ENCODE measurements at regions not wholly inside any gene's neighbourhood (a gene's known extent, or its start where the extent isn't known, plus 50 kb on each side); places are given as distances from the start of the nearest gene placed in this dataset.
A peak's percentile ranks its signal among the peaks of the same experiment; 100 is the strongest.
"Not testable (repeated sequence)": the region's sequence is repeated elsewhere in the genome, so short reads cannot be mapped to it uniquely, and the experiment has no call there.

DNA sequence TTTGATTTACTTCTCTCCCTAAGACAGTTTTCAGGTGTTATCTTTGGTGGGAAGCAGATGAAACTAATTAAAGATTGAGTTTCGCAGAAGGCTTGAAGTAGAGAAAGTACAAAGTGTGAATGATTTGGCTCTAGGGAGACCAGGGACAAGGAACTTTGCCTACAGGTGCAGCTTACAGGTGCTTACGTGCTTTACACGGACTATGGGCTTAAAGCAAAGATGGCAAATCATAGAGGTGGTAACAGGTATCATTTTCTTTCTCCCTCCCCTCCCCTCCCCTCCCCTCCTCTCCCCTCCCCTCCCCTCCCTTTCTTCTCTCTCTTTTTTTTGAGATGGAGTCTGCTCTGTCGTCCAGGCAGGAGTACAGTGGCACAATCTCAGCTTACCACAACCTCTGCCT is 136.3 kb downstream of the SLC35B3 start:
- Mint-ChIP-seq H3K36me3 (ENCODE audit: insufficient read depth in 1 of 3, low read depth in 3 of 3) (no peaks in the 10 kb centered on the region; a peak in 1 of 7 replicates), H3K27me3 (ENCODE audit: low read depth) (no peaks in the 10 kb centered on the region; the same call in 1 of the 2 replicates), H3K27ac (no peak overlapping the region), H3K9me3 (peaks cover 3 to 4% of the 10 kb centered on the region in 2 experiments; a peak in 1 of 5 replicates), H3K4me1 (peaks cover 0 to 2% of the 10 kb centered on the region in 2 experiments; a peak in 2 of 4 replicates), H3K4me3 (no peak overlapping the region)
- no peak overlapping the region for H2BK120ac ChIP-seq (ENCODE audit: low read depth, low read length, poor library complexity, severe bottlenecking)
- no peaks in the 10 kb centered on the region for H3K23me2 ChIP-seq (ENCODE audit: insufficient read length, low read depth, low read length, poor library complexity, severe bottlenecking)
- H3K79me2 ChIP-seq (ENCODE audit: insufficient read depth, low read length): no peaks in the 10 kb centered on the region
- H2AK5ac ChIP-seq (ENCODE audit: insufficient read length, low read length): no peak overlapping the region
- no peak overlapping the region for H2BK5ac ChIP-seq (ENCODE audit: insufficient read length, low read length)
- no peak overlapping the region for H3K18ac ChIP-seq (ENCODE audit: insufficient read length, low read depth, low read length)
- TF ChIP-seq, protein P1, sequence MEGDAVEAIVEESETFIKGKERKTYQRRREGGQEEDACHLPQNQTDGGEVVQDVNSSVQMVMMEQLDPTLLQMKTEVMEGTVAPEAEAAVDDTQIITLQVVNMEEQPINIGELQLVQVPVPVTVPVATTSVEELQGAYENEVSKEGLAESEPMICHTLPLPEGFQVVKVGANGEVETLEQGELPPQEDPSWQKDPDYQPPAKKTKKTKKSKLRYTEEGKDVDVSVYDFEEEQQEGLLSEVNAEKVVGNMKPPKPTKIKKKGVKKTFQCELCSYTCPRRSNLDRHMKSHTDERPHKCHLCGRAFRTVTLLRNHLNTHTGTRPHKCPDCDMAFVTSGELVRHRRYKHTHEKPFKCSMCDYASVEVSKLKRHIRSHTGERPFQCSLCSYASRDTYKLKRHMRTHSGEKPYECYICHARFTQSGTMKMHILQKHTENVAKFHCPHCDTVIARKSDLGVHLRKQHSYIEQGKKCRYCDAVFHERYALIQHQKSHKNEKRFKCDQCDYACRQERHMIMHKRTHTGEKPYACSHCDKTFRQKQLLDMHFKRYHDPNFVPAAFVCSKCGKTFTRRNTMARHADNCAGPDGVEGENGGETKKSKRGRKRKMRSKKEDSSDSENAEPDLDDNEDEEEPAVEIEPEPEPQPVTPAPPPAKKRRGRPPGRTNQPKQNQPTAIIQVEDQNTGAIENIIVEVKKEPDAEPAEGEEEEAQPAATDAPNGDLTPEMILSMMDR (conservative IDR thresholded peaks at IDR 0.05): no peak
- H3K4me1 ChIP-seq (ENCODE audit: insufficient read depth, low read length): no peaks in the 10 kb centered on the region
- no peak overlapping the region for H2AFZ ChIP-seq (ENCODE audit: low read length)
- H4K91ac ChIP-seq (ENCODE audit: insufficient read length, low read depth, low read length): no peak overlapping the region
- H2BK12ac ChIP-seq (ENCODE audit: insufficient read length, low read depth, low read length): no peak overlapping the region
- H3K23ac ChIP-seq (ENCODE audit: insufficient read length, low read depth, low read length): no peak overlapping the region
- no peak for DNase-seq
- WGBS (ENCODE audit: extremely low coverage, insufficient read length, low lambda C conversion rate): no CpG with 5 or more reads among the region's 4 CpGs
- no peak overlapping the region for H3K14ac ChIP-seq (ENCODE audit: insufficient read depth, low read length)
- no peak overlapping the region for H2BK15ac ChIP-seq (ENCODE audit: low read depth, low read length)
- no peaks in the 10 kb centered on the region for H3K79me1 ChIP-seq (ENCODE audit: insufficient read depth, low read depth, low read length, poor library complexity, severe bottlenecking)
- no peak overlapping the region for H3T11ph ChIP-seq (ENCODE audit: low read length)
- no peak overlapping the region for H2BK20ac ChIP-seq (ENCODE audit: low read depth, low read length, poor library complexity, severe bottlenecking)
- H4K5ac ChIP-seq (ENCODE audit: insufficient read length, low read depth, low read length): no peak overlapping the region
- H4K20me1 ChIP-seq (ENCODE audit: control insufficient read depth, insufficient read depth, insufficient read length): no peaks in the 10 kb centered on the region
- no peaks in the 10 kb centered on the region for H3K27me3 ChIP-seq (ENCODE audit: insufficient read depth, low read length)
- no peaks in the 10 kb centered on the region for H3K9me3 ChIP-seq (ENCODE audit: control insufficient read depth, low read depth, low read length)
- H3K56ac ChIP-seq (ENCODE audit: insufficient read length, low read depth, low read length): no peak overlapping the region
- no peak overlapping the region for H3K4me2 ChIP-seq (ENCODE audit: insufficient read depth, insufficient read length, low read length)
- H3K27ac ChIP-seq (ENCODE audit: insufficient read length, low read depth, low read length): no peak overlapping the region
- H3K9ac ChIP-seq (ENCODE audit: extremely low read depth, insufficient read length, low read length): no peak overlapping the region
- no peak overlapping the region for H3K4ac ChIP-seq (ENCODE audit: low read depth, low read length)
- H4K8ac ChIP-seq (replicated peaks; ENCODE audit: insufficient read length, low read depth, low read length): no peak overlapping the region

GRCh38 chr6:8282946-8283345 is 152.4 kb downstream of the SLC35B3 start:
- not testable (repeated sequence) for H2AFZ ChIP-seq (ENCODE audit: low read length); H3K9me3 Mint-ChIP-seq; DNase-seq; H3K36me3 Mint-ChIP-seq (ENCODE audit: insufficient read depth in 1 of 3, low read depth in 3 of 3); H3K27ac ChIP-seq (ENCODE audit: insufficient read length, low read depth, low read length); H3K79me1 ChIP-seq (ENCODE audit: insufficient read depth, low read depth, low read length, poor library complexity, severe bottlenecking); H3T11ph ChIP-seq (ENCODE audit: low read length); H3K27me3 ChIP-seq (ENCODE audit: insufficient read depth, low read length); H3K4me3 Mint-ChIP-seq; H2BK120ac ChIP-seq (ENCODE audit: low read depth, low read length, poor library complexity, severe bottlenecking); H2BK20ac ChIP-seq (ENCODE audit: low read depth, low read length, poor library complexity, severe bottlenecking); H4K5ac ChIP-seq (ENCODE audit: insufficient read length, low read depth, low read length); H3K56ac ChIP-seq (ENCODE audit: insufficient read length, low read depth, low read length); H3K9me3 ChIP-seq (ENCODE audit: control insufficient read depth, low read depth, low read length); H3K4me2 ChIP-seq (ENCODE audit: insufficient read depth, insufficient read length, low read length); H2AK5ac ChIP-seq (ENCODE audit: insufficient read length, low read length); H3K23me2 ChIP-seq (ENCODE audit: insufficient read length, low read depth, low read length, poor library complexity, severe bottlenecking); H3K27me3 Mint-ChIP-seq (ENCODE audit: low read depth); H4K20me1 ChIP-seq (ENCODE audit: control insufficient read depth, insufficient read depth, insufficient read length); H3K23ac ChIP-seq (ENCODE audit: insufficient read length, low read depth, low read length); H3K9ac ChIP-seq (ENCODE audit: extremely low read depth, insufficient read length, low read length); H3K14ac ChIP-seq (ENCODE audit: insufficient read depth, low read length); H2BK12ac ChIP-seq (ENCODE audit: insufficient read length, low read depth, low read length); H2BK15ac ChIP-seq (ENCODE audit: low read depth, low read length); H3K4ac ChIP-seq (ENCODE audit: low read depth, low read length); H2BK5ac ChIP-seq (ENCODE audit: insufficient read length, low read length); H3K18ac ChIP-seq (ENCODE audit: insufficient read length, low read depth, low read length); H4K8ac ChIP-seq (replicated peaks; ENCODE audit: insufficient read length, low read depth, low read length); H4K91ac ChIP-seq (ENCODE audit: insufficient read length, low read depth, low read length); H3K79me2 ChIP-seq (ENCODE audit: insufficient read depth, low read length)
- Mint-ChIP-seq H3K4me1 (peaks cover 19 to 23% of the 10 kb centered on the region in 2 experiments), H3K27ac (peak overlapping the region in 1 of 3 experiments; percentile 70; a peak in 1 of 7 replicates)
- peaks cover 14% of the 10 kb centered on the region for H3K4me1 ChIP-seq (ENCODE audit: insufficient read depth, low read length)
- no CpG with 5 or more reads among the region's 4 CpGs for WGBS (ENCODE audit: extremely low coverage, insufficient read length, low lambda C conversion rate)

Data from H9 (cell line).